KMS-11 (cell line): ENCODE measurements at regions not wholly inside any gene's neighbourhood (a gene's known extent, or its start where the extent isn't known, plus 50 kb on each side); places are given as distances from the start of the nearest gene placed in this dataset.

Experiments
- H2AFZ ChIP-seq: fragments of 200-600 bp; sonication (generic); 2 replicates; pipeline ENCODE4 v1.6.1; 2016; ENCODE audit warnings: antibody characterized with exemption, mixed run types, low read depth
- H3K27ac ChIP-seq: fragments of 200-600 bp; sonication (generic); 2 replicates; pipeline ENCODE4 v1.6.1; 2016; ENCODE audit warnings: mild to moderate bottlenecking, mixed run types
- H3K27me3 ChIP-seq: fragments of 200-600 bp; sonication (generic); 2 replicates; pipeline ENCODE4 v1.6.1; 2017; ENCODE audit warnings: mild to moderate bottlenecking, low read depth, mixed run types, moderate library complexity; ENCODE audit not compliant: insufficient read depth
- H3K36me3 ChIP-seq: fragments of 200-600 bp; sonication (generic); 2 replicates; pipeline ENCODE4 v1.6.1; 2017; ENCODE audit warnings: mild to moderate bottlenecking, mixed run types; ENCODE audit not compliant: insufficient read depth
- H3K4me1 ChIP-seq: fragments of 200-600 bp; sonication (generic); 2 replicates; pipeline ENCODE4 v1.6.1; 2016; ENCODE audit warnings: mild to moderate bottlenecking, low read depth, mixed run types; ENCODE audit not compliant: poor library complexity, severe bottlenecking
- H3K4me2 ChIP-seq: fragments of 200-600 bp; sonication (generic); 2 replicates; pipeline ENCODE4 v1.7.0; 2016; ENCODE audit warnings: mild to moderate bottlenecking, mixed run types
- H3K4me3 ChIP-seq: fragments of 200-600 bp; sonication (generic); IDR thresholded peaks from 2 replicates; pipeline ENCODE4 v1.6.1; 2017; ENCODE audit warnings: low read depth, low read length, mixed read lengths; ENCODE audit not compliant: insufficient read depth
- H3K79me2 ChIP-seq: fragments of 200-600 bp; sonication (generic); 2 replicates; pipeline ENCODE4 v1.6.1; 2016; ENCODE audit warnings: low read depth, mixed run types; ENCODE audit not compliant: insufficient read depth
- H3K9ac ChIP-seq: fragments of 200-600 bp; sonication (generic); 2 replicates; pipeline ENCODE4 v1.6.1; 2016; ENCODE audit warnings: mild to moderate bottlenecking, mixed run types
- H4K20me1 ChIP-seq: fragments of 200-600 bp; sonication (generic); 2 replicates; pipeline ENCODE4 v1.6.1; 2016; ENCODE audit warnings: mild to moderate bottlenecking, mixed run types; ENCODE audit not compliant: insufficient read depth
- TF ChIP-seq, protein P1 (sequence below): fragments of 200-600 bp; sonication (generic); conservative IDR thresholded peaks from 2 replicates; pipeline ENCODE4 v1.6.1; 2017; ENCODE audit warnings: low read depth, mild to moderate bottlenecking, antibody characterized with exemption, low read length, moderate library complexity, mixed read lengths

DNA sequence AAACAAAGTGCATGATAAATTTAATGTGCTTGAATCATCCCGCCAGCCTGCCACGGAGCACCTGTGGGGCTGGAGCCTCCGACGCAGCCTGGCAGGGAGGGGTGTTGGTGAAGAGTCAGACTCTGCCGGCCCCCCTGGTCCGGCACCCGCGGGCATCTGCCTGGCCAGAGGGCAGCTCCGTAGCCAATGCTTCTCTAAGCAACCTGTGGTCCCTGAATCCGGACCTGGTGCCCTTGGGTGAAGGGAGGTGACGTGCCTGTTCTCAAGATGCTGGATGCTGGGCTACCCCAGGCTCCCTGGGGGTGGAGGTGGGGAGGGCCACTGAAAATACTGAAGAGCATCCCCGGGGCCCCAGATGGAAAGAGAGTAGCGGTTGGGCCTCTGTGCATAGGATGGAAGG lies 158.6 kb upstream of the C14orf180 start:
- no peaks in the 10 kb centered on the region for H3K4me1 ChIP-seq
- no peaks in the 10 kb centered on the region for H3K36me3 ChIP-seq
- no peaks in the 10 kb centered on the region for H4K20me1 ChIP-seq
- TF ChIP-seq, protein P1, sequence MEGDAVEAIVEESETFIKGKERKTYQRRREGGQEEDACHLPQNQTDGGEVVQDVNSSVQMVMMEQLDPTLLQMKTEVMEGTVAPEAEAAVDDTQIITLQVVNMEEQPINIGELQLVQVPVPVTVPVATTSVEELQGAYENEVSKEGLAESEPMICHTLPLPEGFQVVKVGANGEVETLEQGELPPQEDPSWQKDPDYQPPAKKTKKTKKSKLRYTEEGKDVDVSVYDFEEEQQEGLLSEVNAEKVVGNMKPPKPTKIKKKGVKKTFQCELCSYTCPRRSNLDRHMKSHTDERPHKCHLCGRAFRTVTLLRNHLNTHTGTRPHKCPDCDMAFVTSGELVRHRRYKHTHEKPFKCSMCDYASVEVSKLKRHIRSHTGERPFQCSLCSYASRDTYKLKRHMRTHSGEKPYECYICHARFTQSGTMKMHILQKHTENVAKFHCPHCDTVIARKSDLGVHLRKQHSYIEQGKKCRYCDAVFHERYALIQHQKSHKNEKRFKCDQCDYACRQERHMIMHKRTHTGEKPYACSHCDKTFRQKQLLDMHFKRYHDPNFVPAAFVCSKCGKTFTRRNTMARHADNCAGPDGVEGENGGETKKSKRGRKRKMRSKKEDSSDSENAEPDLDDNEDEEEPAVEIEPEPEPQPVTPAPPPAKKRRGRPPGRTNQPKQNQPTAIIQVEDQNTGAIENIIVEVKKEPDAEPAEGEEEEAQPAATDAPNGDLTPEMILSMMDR = no peak
- no peaks in the 10 kb centered on the region for H3K79me2 ChIP-seq
- no peak overlapping the region for H2AFZ ChIP-seq
- no peak overlapping the region for H3K9ac ChIP-seq
- no peak overlapping the region for H3K4me2 ChIP-seq
- no peaks in the 10 kb centered on the region; the same call in 1 of the 2 replicates for H3K27me3 ChIP-seq
- H3K4me3 ChIP-seq = no peak overlapping the region
- no peak overlapping the region for H3K27ac ChIP-seq

DNA sequence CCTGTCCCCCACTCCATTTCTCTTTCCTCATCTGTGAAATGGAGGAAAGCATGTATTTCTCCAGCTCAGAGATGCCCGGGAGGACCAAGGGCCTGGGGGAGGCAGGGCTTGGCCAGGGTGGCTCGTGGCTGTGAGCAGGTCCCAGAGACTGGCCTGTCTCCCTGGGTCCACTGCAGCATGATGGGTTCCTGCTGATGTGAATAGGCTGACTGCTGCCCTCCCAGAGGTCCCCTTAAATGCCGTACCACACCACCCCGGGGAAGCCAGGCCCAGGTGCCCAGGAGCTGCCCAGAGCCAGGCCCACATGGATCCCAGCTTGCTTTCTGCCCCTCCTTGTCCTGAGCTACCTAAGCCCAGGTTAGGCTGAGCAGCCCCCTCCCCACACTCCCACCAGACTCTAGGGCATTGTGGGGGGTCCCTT lies 158.2 kb upstream of the C14orf180 start:
- no peak overlapping the region for H3K4me3 ChIP-seq
- H2AFZ ChIP-seq = no peak overlapping the region
- no peaks in the 10 kb centered on the region for H4K20me1 ChIP-seq
- no peak overlapping the region for H3K4me2 ChIP-seq
- no peaks in the 10 kb centered on the region; the same call in 1 of the 2 replicates for H3K27me3 ChIP-seq
- no peak overlapping the region for H3K27ac ChIP-seq
- TF ChIP-seq, protein P1 = no peak
- H3K36me3 ChIP-seq = no peaks in the 10 kb centered on the region
- H3K9ac ChIP-seq = no peak overlapping the region
- no peaks in the 10 kb centered on the region for H3K79me2 ChIP-seq
- no peaks in the 10 kb centered on the region for H3K4me1 ChIP-seq

DNA sequence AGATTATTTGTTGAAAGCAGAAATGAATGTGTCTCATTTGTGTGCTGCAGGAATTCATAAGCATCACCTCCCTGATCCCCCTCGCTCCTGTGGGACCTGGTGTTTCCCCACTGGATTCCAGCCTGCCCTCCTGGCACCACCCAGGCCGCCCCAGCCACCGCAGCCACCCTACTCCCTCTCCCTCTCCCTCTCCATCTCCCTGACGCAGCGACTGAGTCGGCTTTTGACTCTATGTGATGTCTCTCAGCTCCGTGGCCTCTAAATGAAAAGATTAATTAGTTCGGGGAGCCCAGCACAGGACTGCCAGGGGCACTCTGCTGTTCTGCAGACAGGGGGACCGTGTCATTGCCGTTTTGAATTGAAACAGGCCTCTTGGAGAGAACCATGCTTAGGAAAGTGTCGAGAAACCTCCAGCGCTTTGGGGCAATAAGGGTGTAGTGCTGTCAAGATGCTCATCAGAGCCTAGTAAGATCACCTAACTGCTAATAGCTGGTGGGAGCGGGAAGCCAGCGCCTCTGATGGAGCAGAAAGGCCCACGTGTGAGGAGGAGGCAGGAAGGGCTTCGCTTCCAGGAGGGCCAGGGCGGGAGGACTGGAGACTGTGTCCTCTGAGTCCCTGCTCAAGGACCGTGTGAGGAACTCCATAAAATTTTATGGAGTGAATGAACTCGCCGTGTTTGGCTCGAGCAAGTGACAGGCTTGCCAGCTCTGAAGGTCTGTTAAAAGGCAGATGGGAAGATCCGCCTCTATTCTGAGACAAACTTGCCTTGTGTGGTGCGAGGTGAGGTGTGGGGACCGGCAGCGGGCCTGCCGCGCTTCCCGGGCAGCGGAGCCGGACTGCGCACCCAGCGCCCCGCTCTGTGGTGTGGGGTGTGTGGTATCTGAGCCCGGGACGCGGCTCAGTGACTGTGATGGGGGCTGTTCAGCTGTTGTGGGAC lies 157.4 kb upstream of the C14orf180 start:
- Histone ChIP-seq H3K36me3 (no peaks in the 10 kb centered on the region), H3K79me2 (no peaks in the 10 kb centered on the region), H3K4me2 (no peak overlapping the region), H2AFZ (no peak overlapping the region), H3K9ac (no peak overlapping the region), H3K27ac (no peak overlapping the region), H3K4me1 (no peaks in the 10 kb centered on the region), H4K20me1 (no peaks in the 10 kb centered on the region), H3K27me3 (no peaks in the 10 kb centered on the region; the same call in 1 of the 2 replicates), H3K4me3 (no peak overlapping the region)
- TF ChIP-seq, protein P1 = no peak

DNA sequence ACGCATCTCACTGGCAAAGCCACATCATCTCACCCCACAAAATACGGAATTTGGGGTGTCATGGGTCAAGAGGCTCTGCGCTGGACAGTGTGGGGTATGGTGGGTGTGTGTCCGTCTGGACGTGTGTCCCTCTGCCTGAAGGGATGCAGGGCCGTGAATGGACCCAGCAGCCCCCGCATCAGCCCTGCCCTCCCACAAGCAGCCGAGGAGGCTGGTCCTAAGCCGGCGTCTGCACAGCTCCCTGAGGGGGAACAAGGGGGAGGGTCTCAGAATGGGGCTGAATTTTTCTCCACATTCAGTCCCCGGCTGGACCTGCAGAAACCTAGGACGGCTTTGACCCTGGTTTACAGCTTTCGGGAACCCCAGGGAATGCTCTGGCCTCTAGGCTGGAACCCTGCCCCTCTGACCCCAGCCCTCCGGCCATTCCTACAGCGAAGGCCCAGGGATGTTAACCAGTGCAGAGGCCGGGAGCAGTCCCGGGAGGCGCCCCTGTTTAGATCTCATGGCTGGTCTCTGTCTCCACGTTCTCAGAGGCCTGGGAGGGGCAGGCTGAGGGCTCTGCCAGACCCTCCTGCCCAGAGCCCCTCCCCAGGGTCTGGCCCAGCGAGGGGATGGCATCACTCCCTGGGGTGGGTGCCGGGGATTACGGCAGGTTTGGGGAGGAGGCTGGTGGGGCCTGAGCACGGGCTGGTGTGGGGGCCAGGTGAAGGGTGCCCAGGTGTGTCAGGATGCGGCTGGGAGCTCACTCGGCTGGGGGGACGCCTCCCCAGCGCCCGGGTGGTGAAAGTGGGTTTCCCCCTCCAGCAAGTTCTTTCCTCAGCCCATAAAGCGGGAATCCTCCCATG lies 156.5 kb upstream of the C14orf180 start:
- Histone ChIP-seq H3K4me2 (no peak overlapping the region), H3K27ac (no peak overlapping the region), H3K4me3 (no peak overlapping the region), H3K36me3 (no peaks in the 10 kb centered on the region), H3K27me3 (no peaks in the 10 kb centered on the region; the same call in 1 of the 2 replicates), H3K9ac (no peak overlapping the region), H3K4me1 (no peaks in the 10 kb centered on the region), H3K79me2 (no peaks in the 10 kb centered on the region), H2AFZ (no peak overlapping the region), H4K20me1 (no peaks in the 10 kb centered on the region)
- TF ChIP-seq, protein P1 = no peak
